OCI-M1 (cell line): ENCODE measurements at regions not wholly inside any gene's neighbourhood (a gene's known extent, or its start where the extent isn't known, plus 50 kb on each side); places are given as distances from the start of the nearest gene placed in this dataset.

Experiments used
- DNase-seq: peaks from one replicate; lab custom pipeline; 2025; lab: John Stamatoyannopoulos, UW

DNA sequence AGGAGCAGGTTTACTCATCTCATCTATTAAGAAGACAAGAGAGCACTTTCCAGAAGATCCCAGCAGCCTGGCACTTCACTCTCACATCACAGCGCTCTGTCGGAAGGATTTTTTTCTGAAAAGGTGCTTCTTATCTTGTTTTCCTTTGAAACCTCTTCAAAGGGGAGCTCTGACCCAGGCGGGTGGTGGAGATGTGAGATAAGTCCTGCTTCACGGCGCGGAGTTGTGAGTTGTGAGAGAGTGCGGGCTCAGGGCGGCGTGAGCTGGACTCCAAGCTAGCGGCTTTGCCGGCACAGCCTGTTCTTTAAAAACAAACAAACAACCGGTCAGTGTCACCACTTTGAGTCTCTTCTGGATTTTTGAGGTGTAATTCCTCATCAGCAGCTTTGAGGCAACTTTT lies 169.0 kb upstream of the ARGLU1 start:
- no peak for DNase-seq

DNA sequence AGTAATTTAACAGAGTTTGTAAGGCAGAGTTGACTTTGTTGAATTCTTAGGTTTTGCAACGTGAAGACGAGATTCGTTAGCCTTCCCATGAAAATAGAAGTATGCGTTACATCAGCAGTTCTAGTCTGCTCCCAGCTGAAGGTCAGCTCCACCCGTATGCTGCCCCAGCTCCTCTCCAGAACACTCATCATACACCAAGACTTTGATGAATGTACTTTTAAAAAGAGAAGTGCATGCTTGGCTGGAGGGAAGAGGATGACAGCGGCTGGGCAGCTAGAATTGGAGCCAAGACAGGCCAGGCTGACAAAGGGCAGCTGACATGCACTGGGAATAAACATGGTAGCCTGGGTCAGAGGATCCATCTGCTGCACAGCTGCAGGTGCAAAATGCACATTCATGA lies 166.3 kb upstream of the ARGLU1 start:
- DNase-seq = no peak

DNA sequence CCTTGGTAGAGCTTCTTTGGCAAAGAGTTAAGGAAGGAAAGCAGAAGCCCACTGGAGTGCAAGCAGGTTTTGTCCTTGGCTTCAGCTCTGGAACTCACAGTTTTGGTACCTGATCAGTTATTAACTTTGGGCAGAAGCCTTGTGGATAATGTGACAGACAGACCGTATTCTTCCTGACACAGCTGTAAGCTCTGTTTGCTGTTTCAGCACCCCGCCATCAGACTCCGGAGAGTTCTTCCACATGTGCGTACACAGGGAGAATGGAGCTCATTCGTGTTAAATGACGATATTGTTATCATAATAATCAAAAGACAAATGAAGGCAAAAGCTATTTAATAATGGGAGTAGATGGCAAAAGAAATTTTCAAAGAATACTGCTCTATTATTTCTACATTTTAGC lies 155.1 kb upstream of the ARGLU1 start:
- no peak for DNase-seq

DNA sequence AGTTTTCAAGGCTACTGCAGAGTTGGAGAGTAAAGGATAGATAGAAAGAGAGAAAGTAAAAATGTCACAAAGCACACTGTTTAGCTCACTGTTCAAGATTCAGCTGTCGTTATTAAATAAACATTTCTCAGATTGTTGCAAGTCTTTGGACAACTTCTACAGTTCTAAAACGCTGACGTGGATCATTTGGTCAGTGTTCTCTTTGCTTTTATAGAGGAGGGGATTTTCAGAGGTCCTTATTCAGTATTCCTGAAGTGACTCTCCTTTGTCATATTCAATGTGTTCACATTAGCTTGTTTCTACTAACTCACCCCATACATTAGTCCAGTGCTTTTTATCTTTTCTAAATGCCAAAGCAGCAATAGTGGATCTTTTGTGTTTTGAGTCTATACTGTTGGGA lies 154.7 kb upstream of the ARGLU1 start:
- DNase-seq = no peak

DNA sequence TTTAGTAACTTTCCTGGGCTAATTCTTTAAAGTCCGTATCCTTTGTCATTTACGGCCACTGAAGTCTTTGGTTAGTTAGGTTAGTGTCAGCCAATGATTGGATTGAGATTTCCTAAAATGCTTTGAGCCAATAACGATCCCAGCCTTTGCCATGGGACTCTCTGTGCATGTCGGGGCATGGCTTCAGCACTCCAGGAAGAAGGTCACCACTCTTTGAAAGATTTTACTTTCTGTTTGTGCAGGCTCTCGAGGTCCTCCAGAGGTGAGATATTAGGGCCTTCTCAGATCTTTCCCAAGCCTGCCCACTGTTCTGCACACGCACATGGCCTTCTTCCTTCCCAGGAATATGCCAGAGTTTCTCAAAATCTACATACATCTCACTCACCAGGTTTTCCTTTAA lies 153.7 kb upstream of the ARGLU1 start:
- DNase-seq = peak; percentile 10

DNA sequence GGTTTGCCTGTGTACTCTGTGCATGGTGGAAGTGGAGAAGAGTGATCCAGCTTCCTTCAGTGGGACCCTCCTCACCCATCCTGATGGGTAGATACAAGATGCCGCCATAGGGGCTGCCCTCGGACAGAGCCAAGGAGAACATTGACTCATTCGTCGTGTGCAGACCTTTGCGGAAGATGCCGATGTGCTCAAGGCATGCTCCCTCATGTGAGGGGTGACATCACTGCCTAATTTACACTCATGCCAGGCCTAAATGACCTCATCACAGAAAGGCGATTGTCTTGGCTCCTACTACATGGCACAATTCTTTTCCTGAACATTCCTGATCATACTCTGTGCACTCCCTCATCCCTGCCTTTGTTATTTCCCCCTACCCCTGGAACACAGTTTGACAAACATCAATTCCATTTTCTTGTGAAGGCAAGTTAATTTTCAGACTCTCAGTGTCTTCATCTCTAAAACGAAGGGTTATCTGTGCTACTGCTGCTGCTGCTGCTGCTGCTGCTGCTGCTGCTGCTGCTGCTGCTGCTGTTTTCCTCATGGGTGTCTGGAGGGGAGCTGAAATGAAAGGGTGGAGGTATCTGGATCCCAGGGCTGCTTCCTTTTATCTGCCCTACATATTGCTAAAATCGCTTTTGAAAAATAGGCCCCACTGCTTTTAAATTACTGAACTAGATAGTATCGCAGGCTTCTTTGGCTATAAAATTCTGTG lies 146.5 kb upstream of the ARGLU1 start:
- no peak for DNase-seq

DNA sequence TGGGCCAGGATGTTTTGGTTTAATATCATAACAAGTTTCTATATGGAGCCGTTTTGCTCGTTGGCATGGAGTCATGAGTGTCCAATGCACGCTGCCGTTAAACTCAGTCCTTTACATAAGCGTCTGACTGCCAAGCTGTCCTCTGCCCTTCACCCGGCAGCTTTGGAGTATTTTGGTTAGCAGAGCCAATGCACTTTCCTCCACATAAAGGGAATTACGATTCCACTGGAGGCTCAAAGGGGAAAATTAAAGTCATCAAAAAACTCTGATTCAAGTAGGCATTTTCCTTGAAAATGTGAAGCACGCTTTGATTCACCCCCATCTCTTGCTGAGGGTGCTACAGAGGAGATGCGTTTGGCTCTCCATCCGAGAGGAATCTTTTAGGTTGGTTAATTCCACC lies 144.4 kb upstream of the ARGLU1 start:
- no peak for DNase-seq

DNA sequence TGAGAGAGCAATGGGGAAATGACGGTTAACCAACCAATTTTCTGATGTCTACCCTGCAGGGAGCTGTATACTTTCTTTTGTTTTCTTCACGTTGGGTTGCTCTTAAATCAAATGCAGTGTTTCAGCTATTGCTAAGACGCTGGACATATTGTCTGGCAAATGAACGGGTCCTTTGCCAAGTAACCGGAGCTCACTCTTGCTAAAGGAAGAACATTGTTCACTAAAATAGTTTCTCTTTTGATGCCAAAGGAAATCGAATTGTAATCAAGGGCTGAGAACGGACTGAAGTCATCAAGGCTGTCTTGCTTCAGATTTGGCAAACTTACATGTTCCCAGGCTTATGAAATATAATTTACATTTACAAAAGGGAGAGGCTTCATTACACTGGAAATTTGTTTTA lies 142.3 kb upstream of the ARGLU1 start:
- DNase-seq = no peak

DNA sequence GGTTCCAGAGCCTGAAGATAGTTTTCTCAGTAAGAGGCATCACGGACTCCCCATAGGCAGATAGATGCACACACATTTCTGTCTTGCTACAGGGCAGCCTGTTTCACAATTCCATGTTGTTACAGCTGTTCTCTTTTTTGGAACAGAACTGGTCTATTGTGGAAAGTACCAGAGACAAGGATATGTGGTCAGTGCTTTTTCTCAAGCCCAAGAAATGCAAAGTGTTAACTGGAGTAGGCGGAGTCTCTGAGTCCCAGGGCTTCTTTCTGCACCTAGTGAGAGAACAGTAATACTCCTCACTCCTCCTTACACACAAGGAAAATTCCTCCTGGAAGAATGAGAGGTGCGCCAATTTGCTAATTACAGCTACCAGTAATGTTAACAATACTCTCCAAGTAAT lies 141.6 kb upstream of the ARGLU1 start:
- no peak for DNase-seq

DNA sequence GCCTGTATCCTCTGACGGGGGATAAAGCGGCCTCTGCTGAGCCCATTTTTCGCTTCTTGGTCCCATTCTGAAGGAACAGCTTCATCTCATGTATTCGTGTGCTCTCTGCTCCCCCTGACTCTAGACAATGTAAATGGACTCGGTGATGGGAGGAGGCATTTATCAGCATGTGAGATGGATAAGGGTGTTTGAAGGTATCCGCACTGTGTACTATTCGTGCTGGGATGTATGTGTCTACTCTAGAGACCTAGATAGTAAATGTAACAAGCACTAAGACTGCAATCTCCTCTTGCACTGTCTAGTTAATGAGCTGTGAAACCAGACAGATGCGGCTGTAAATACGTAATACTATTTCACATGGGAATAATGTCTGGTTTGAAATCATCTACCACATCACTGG lies 134.6 kb upstream of the ARGLU1 start:
- DNase-seq = no peak

DNA sequence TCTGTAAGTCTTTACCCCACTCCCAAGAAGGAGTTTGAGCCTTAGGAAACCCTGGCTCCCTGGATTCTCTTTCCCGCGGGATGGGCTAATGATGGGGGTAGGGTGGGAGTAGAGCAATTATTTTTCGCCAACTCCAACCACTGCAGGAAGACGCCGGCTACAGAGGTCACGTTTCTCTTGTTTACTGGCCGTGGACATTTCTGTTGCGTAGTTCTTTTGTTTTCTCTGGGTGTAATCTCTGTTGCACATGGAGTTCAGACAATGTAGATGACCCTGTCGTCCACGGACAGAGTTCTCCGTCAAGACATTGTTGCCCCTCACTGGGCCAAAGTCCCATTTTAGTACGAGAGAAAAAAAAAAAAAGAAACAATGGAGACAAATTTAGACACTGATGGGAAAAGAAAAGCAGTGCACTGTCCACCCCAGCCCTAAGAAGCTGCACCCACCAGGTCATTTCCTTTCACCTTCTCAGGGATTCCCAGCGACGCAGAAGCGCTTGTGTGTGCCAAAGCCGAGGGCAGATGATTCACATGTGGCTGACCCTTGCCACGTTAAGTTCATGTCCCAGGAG lies 133.9 kb upstream of the ARGLU1 start:
- no peak for DNase-seq

DNA sequence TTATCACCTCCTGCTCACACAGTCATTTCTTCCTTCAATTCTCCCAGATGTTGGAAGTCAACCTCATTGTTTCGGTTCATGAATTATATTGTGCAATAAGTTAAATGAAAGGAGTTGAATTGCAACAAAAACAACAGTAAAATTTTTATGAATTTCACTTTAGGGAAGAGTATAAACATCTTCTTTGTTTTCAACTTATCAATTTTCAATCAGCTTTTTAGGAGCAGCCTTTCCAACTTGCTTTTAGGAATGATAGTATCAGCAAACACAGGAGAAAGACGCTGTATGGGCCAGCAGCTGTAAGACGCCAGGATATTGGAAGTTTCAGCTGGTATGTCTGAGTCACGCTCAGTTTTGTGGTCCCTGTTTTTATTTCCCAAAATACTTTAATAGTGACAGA lies 132.5 kb upstream of the ARGLU1 start:
- no peak for DNase-seq

DNA sequence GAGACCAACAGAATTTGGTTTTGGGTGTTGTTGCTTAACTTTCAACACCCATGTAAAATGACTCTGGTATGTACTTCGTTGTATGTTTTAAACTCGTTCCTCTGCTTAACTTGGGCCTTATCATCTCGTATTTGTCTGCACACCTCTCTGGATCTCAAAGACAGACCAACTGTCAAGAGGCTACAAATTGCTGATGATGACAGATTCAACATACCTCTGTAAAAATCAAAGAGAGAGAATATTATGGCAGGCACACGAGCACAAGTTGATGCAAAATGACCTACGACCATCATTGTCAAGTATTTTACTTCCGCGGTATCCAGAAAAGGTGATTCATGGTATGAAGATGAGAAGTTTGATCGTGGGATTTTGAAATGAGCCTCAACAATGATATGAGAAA lies 132.1 kb upstream of the ARGLU1 start:
- no peak for DNase-seq

DNA sequence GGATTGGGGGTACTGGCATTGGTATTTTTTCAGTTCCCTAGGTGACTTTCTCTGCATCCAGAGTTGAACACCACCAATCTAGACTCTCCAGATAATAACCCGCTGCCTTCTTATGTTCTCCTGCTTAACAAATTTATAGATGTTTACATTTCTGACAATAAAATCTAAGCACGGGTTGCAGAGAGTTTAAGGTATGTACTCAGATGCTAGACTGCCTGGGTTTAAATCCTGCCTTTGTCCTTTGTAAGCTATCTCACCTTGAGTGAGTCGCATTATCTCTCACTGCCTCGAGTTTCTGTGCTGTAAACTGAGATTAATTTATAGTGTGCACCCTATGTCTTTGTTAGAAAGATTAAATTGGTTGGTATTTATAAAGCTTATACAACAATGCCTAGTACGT lies 131.4 kb upstream of the ARGLU1 start:
- DNase-seq = no peak

DNA sequence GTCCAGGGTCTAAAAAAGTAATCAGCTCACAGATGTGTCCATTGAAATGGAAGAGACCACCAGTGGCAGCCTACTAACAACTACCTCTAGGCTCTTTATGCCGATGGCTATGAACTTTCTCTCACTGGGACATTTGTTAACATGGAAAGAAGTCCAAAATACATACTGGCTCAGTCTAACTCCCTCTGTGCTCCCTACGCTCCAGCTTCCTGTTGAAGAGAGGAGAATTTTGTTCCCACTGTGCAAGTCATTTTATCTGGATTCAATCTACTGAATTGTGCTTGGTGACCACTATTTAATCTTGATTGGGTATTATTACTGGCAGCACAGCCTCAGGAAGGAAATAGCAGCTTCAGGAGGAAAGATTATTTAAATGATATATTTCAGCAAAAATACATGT lies 128.8 kb upstream of the ARGLU1 start:
- no peak for DNase-seq

DNA sequence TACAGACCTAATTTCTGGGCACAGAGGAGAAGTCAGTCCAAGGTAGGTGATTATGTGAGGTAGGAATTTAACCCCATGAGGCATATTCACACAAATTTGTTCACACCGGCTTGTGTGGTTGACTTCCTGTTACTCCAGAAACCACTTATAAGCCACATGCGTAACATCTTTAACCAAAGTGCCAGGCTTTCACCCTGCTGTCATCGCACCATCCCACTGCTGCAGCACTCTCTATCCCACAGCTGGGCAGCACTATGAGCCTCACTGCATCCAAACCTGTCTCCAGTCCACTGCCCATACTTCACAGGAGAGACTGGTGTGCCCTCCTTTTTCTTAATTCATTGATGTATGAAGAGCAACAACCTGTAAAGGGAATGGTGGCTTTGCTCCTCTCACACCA lies 128.2 kb upstream of the ARGLU1 start:
- no peak for DNase-seq

DNA sequence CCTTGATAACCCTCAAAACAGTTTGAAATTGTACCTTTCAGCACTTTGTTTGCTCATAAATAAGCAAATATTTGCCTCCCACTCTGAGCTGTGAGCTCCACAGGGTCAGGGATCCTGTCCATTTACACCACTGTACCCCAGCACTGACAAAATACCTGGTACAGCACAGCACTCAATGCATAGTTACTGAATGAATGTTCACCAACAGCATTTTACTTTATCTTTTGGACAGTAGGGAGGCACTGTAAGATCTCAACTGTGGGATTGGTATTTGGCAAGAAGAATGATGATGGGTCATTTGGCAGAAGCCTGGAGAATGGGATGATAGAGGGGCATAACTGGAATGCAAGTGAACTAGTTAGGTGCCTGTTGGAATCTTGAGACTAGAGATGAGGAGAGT lies 127.2 kb upstream of the ARGLU1 start:
- DNase-seq = no peak

DNA sequence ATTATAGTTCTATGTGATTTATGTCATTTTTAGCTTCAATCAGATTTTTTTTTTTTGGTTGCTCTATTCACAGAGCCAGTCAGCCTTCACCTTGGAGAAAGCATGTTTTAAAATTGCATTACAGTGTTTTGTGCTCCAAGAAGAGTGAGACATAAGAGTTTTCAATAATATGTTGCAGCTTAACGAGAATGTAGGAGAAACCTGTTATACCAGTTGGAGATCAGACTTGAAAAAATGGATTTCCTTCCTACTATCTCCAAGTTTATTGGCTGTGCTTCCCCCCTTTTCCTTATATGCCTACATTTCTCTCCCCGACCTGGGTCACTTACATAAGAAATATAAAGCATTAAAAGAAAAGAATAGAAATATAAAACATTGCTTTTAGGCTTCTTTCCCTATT lies 123.9 kb upstream of the ARGLU1 start:
- no peak for DNase-seq

DNA sequence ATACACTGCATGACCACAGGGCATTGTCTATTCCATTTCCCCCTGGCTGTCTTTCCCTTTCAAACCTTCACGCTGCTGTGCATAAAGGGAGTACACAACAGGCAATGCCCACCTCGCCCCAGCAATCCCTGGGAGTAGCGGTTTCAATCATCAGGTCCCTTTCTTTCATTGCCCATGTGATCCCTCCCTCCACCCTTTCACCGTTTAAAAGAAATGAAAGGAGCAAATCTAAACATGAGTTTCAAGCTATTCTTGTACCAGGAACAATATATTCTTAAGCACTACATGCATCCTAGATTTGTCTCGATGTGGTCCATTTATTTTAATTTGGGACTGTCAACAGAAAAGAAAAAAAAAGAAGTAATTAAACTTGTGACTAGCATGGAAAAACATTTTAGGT lies 123.4 kb upstream of the ARGLU1 start:
- no peak for DNase-seq

DNA sequence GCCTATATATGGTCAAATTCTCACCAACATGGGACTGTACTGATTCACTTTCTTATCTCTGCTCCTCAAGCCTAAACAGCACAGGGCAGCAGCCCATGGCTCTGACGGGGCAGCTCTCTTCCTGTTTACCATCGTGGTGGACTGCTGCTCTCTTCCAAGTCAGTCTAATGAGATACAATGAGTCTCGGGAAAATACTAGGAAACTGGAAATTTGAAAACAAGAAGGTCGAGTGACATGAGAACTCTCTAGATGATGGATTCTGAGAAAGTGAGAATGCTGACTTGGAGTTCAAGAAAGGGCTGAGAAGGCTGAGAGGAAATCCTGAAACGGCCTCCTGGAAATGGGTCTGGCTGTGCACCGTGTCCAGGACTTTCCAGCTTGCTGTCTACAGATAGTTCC lies 122.8 kb upstream of the ARGLU1 start:
- DNase-seq = no peak

DNA sequence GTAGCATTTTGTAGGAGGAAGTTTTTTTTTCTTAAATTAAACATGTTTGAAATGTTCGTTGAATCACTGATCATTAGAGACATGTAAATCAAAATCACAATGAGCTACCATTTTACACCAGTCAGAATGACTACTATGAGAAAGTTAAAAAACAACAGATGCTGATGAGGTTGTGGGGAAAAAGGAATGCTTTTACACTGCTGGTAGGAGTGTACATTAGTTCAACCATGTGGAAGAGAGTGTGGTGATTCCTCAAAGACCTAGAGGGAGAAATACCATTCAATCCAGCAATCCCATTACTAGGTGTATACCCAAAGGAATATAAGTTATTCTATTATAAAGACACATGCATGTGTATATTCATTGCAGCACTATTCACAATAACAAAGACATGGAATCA lies 122.0 kb upstream of the ARGLU1 start:
- no peak for DNase-seq

DNA sequence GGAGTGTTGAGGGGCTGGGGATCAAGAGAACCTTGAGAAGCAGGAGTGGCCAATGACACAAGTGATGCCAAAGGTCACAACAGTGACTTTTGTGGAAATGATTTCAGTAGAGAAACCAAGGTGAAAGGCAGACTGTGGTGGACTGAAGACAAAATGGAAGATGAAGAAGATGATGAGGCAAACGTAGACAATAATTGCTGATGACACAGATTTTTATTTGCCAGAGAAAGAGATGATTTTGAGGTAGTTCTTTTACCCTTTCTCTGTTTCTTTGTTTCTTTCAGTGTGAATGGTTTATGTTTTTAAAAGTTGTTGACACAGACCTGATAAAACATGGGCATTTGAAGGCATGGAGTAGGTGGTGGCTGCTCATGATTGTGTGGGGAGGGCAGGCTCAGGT lies 121.0 kb upstream of the ARGLU1 start:
- DNase-seq = no peak

DNA sequence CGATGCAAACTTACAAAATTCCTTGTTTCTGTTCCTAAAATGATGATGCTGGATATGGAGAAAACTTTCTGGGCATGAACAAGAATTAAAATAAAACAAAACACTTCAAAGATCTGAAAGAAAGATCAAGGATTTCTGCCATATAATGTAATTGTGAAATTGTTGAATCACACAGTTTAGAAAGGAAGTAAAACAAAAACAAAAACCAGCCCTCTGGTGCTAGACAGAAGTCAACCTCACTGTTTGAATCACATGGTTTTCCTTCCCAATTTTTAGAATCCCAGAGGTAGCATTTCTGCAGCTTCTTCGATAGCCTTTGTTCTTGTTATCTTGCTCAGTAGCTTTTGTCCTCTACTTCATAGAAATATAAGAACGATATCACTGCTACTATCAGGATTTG lies 118.2 kb upstream of the ARGLU1 start:
- no peak for DNase-seq

DNA sequence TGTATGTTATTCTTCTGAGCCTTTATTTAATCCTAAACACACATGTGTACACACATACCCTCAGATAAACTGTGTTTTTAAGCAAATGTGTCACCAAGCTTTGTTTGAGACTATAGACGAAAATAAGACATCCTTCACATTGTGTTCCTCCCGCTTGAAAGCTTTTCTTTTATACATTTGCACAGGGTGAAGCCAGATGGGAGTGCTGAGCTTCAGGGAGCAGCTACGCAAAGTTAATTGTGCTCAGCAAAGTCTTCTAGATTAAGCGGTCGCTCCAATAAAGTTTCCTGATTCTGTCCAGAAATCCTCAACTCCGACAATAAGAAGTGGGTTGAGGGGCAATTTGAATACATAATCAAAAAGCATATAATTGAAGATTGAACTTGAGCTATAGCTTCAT lies 117.2 kb upstream of the ARGLU1 start:
- no peak for DNase-seq
